A549 (cell line): ENCODE measurements at regions not wholly inside any gene's neighbourhood (a gene's known extent, or its start where the extent isn't known, plus 50 kb on each side); places are given as distances from the start of the nearest gene placed in this dataset.
"Not testable (repeated sequence)": the region's sequence is repeated elsewhere in the genome, so short reads cannot be mapped to it uniquely, and the experiment has no call there.

ENCODE experiments used
- ATAC-seq, 2 experiments: fragments of 200-7000 bp in 1 of 2; fragments of >200 bp in 1 of 2; cut with Nextera tagmentation in 1 of 2; cut with Tn5 transposase in 1 of 2; 3 replicates each; pipeline versions ENCODE4 v1.8.0 to v1.9.1; 2018 to 2020; ENCODE audit warnings: mild to moderate bottlenecking in 1 of 2, moderate library complexity in 1 of 2
- CTCF ChIA-PET: fragments of 300-600 bp; sonication (Branson Sonifier 250); formaldehyde crosslinking; extraction: SDS; loops from one replicate; lab custom pipeline; 2021; ENCODE audit warnings: antibody characterized with exemption, inconsistent platforms; lab: Yijun Ruan, JAX
- POLR2A ChIA-PET: fragments of 350-600 bp; formaldehyde crosslinking; extraction: SDS; loops from one replicate; lab custom pipeline; 2021; ENCODE audit warnings: antibody characterized with exemption, inconsistent platforms; lab: Yijun Ruan, JAX
- DNase-seq, 2 experiments: peaks; one replicate each; pipeline versions ENCODE4 v3.0.0 to v3.0.0-alpha.2; 2011 to 2016; ENCODE audit warnings: low read depth in 1 of 2, low spot score in 1 of 2
- FAIRE-seq: peaks from 2 replicates; lab custom pipeline; 2011; peaks lifted over from hg19 to GRCh38; lab: Jason Lieb, UNC
- H3K27ac ChIP-seq, 2 experiments: fragments of >200 bp; sonication (Bioruptor Twin); formaldehyde crosslinking; 3 replicates each; pipeline ENCODE4 v1.5.1; 2016 to 2017
- H3K4me1 ChIP-seq: fragments of >200 bp; sonication (Bioruptor Twin); formaldehyde crosslinking; 3 replicates; pipeline ENCODE4 v1.6.1; 2016
- H3K4me2 ChIP-seq: fragments of >200 bp; sonication (Bioruptor Twin); formaldehyde crosslinking; 3 replicates; pipeline ENCODE4 v1.6.1; 2016
- H3K4me3 ChIP-seq: fragments of >200 bp; sonication (Bioruptor Twin); formaldehyde crosslinking; 3 replicates; pipeline ENCODE4 v1.5.1; 2016
- H3K9me3 ChIP-seq: fragments of >200 bp; sonication (Bioruptor Twin); formaldehyde crosslinking; 3 replicates; pipeline ENCODE4 v1.6.1; 2016
- CHD2 ChIP-seq: fragments of 150-350 bp; IDR thresholded peaks from 2 replicates; pipeline ENCODE4 v1.6.1; 2014; ENCODE audit warnings: low read length; ENCODE audit not compliant: partially characterized antibody
- CTCF ChIP-seq: fragments of >200 bp; sonication (Bioruptor Twin); formaldehyde crosslinking; IDR thresholded peaks from 3 replicates; pipeline ENCODE4 v1.5.1; 2016
- EHMT2 ChIP-seq: fragments of 200-600 bp; sonication (generic); IDR thresholded peaks from 2 replicates; pipeline ENCODE4 v1.6.1; 2016; ENCODE audit warnings: antibody characterized with exemption, low read depth, mild to moderate bottlenecking, moderate library complexity
- EP300 ChIP-seq, 2 experiments: fragments of >200 bp; sonication (Bioruptor Twin); formaldehyde crosslinking; IDR thresholded peaks; 2 replicates in 1 of 2; 3 replicates in 1 of 2; pipeline ENCODE4 v1.6.1; 2016 to 2017
- ESRRA ChIP-seq: fragments of 150-350 bp; IDR thresholded peaks from 2 replicates; pipeline ENCODE4 v1.6.1; 2014; ENCODE audit warnings: mild to moderate bottlenecking, low read length, borderline replicate concordance
- FOSB ChIP-seq: fragments of 250-450 bp; sonication (Bioruptor Pico); IDR thresholded peaks from 2 replicates; pipeline ENCODE4 v1.5.0; 2020; ENCODE audit warnings: mild to moderate bottlenecking, moderate library complexity
- GATA3 ChIP-seq: IDR thresholded peaks from 2 replicates; pipeline ENCODE4 v1.6.1; 2012; ENCODE audit warnings: borderline replicate concordance
- HMGXB4 ChIP-seq: fragments of 250-450 bp; sonication (Bioruptor Pico); IDR thresholded peaks from 2 replicates; pipeline ENCODE4 v1.5.0; 2021; ENCODE audit warnings: mild to moderate bottlenecking, moderate library complexity, borderline replicate concordance
- HOXB5 ChIP-seq: fragments of 250-450 bp; sonication (Bioruptor Pico); IDR thresholded peaks from 2 replicates; pipeline ENCODE4 v1.5.0; 2020; ENCODE audit warnings: mild to moderate bottlenecking, moderate library complexity
- JUN ChIP-seq, 2 experiments: fragments of >200 bp; sonication (Bioruptor Twin); formaldehyde crosslinking; IDR thresholded peaks; 2 replicates in 1 of 2; 3 replicates in 1 of 2; pipeline ENCODE4 v1.6.1; 2016 to 2017
- MAX ChIP-seq: IDR thresholded peaks from 2 replicates; pipeline ENCODE4 v1.6.1; 2012
- MYC ChIP-seq: IDR thresholded peaks from 2 replicates; pipeline ENCODE4 v1.6.1; 2012; ENCODE audit warnings: mild to moderate bottlenecking, inconsistent platforms, low read length, improper control_type of control experiment, borderline replicate concordance
- RNF2 ChIP-seq: fragments of 200-600 bp; sonication (generic); IDR thresholded peaks from 2 replicates; pipeline ENCODE4 v1.6.1; 2016; ENCODE audit warnings: low read depth, mild to moderate bottlenecking, antibody characterized with exemption, moderate library complexity, borderline replicate concordance
- SREBF2 ChIP-seq: fragments of 450-650 bp; IDR thresholded peaks from 2 replicates; pipeline ENCODE4 v1.6.1; 2014; ENCODE audit warnings: mild to moderate bottlenecking, moderate library complexity
- TP53 ChIP-seq: fragments of 250-450 bp; sonication (Bioruptor Pico); IDR thresholded peaks from 2 replicates; pipeline ENCODE4 v1.5.0; 2021; ENCODE audit warnings: mild to moderate bottlenecking, moderate library complexity
- USF2 ChIP-seq: fragments of 450-650 bp; IDR thresholded peaks from 2 replicates; pipeline ENCODE4 v1.6.1; 2014; ENCODE audit warnings: antibody characterized with exemption
- ZSCAN20 ChIP-seq: fragments of 250-450 bp; sonication (Bioruptor Pico); IDR thresholded peaks from 2 replicates; pipeline ENCODE4 v1.8.0; 2022; ENCODE audit warnings: mild to moderate bottlenecking, moderate library complexity
- WGBS: methylation state at CpG from one replicate; pipeline ENCODE4 v1.1.6; 2017; ENCODE audit errors: missing lambda C conversion rate; 5-methylcytosine and 5-hydroxymethylcytosine counted together

- TF ChIP-seq USF2 (no peak), MYC (no peak), SREBF2 (no peak)
These were observed 176.8 kb downstream of the CD83 start (continued) for GRCh38 chr6:14294270-14294951.

GRCh38 chr6:14296698-14297097 is 179.1 kb downstream of the CD83 start:
- 98% methylated on average over 5 of the region's 6 CpGs for WGBS
- DNase-seq, CTCF ChIA-PET, H3K4me1 ChIP-seq, H3K4me2 ChIP-seq, H3K27ac ChIP-seq, ATAC-seq, H3K9me3 ChIP-seq, POLR2A ChIA-PET, H3K4me3 ChIP-seq, FAIRE-seq: not testable (repeated sequence)

- ATAC-seq, FAIRE-seq, POLR2A ChIA-PET, CTCF ChIA-PET, H3K9me3 ChIP-seq, H3K27ac ChIP-seq, H3K4me1 ChIP-seq, H3K4me2 ChIP-seq, H3K4me3 ChIP-seq, DNase-seq: not testable (repeated sequence)
- WGBS, result 91% methylated on average over 7 of the region's 7 CpGs
These were observed 179.5 kb downstream of the CD83 start for GRCh38 chr6:14297118-14297517.

- 82% methylated on average over 16 of the region's 16 CpGs for WGBS
- ATAC-seq, DNase-seq, H3K9me3 ChIP-seq, H3K27ac ChIP-seq, H3K4me1 ChIP-seq, POLR2A ChIA-PET, CTCF ChIA-PET, FAIRE-seq, H3K4me3 ChIP-seq, H3K4me2 ChIP-seq: not testable (repeated sequence)
These were observed 182.6 kb downstream of the CD83 start for GRCh38 chr6:14300189-14300588.

- CTCF ChIA-PET, POLR2A ChIA-PET, H3K27ac ChIP-seq, H3K9me3 ChIP-seq, H3K4me1 ChIP-seq, DNase-seq, FAIRE-seq, ATAC-seq, H3K4me3 ChIP-seq, H3K4me2 ChIP-seq: not testable (repeated sequence)
- 82% methylated on average over 6 of the region's 9 CpGs for WGBS
These were observed 183.1 kb downstream of the CD83 start for GRCh38 chr6:14300721-14301120.

- H3K4me2 ChIP-seq, H3K9me3 ChIP-seq, CTCF ChIA-PET, H3K4me1 ChIP-seq, DNase-seq, POLR2A ChIA-PET, H3K27ac ChIP-seq, FAIRE-seq, ATAC-seq, H3K4me3 ChIP-seq: not testable (repeated sequence)
- WGBS, result 46% methylated on average over 8 of the region's 9 CpGs
These were observed 183.9 kb downstream of the CD83 start for GRCh38 chr6:14301477-14301876.

GRCh38 chr6:14305131-14305530 is 187.6 kb downstream of the CD83 start:
- no peak overlapping the region for H3K4me3 ChIP-seq
- no peaks in the 10 kb centered on the region for H3K4me1 ChIP-seq
- ChIA-PET POLR2A (no interaction called here), CTCF (no interaction called here)
- ATAC-seq (no peak), FAIRE-seq (no peak), DNase-seq (no peak)
- 54% methylated on average over 5 of the region's 5 CpGs for WGBS
- H3K4me2 ChIP-seq, result no peak overlapping the region
- H3K27ac ChIP-seq, result no peak overlapping the region
- H3K9me3 ChIP-seq, result no peaks in the 10 kb centered on the region
- TF ChIP-seq CTCF, result no peak
- TF ChIP-seq GATA3, result no peak
- no peak for TF ChIP-seq RNF2
- no peak for TF ChIP-seq EHMT2
- no peak for TF ChIP-seq HOXB5 (CRISPR knock-in tag)
- no peak for TF ChIP-seq HMGXB4 (CRISPR knock-in tag)
- TF ChIP-seq FOSB (CRISPR knock-in tag), result no peak
- TF ChIP-seq EP300 (IDR thresholded peaks at IDR 0.05), result no peak
- no peak for TF ChIP-seq MAX
- TF ChIP-seq CHD2, result no peak
- TF ChIP-seq ZSCAN20 (CRISPR knock-in tag), result no peak
- no peak for TF ChIP-seq SREBF2
- no peak for TF ChIP-seq JUN (IDR thresholded peaks at IDR 0.05)
- no peak for TF ChIP-seq ESRRA
- TF ChIP-seq TP53 (CRISPR knock-in tag), result no peak
